ENCODE measurements at regions not wholly inside any gene's neighbourhood (a gene's known extent, or its start where the extent isn't known, plus 50 kb on each side); places are given as distances from the start of the nearest gene placed in this dataset.

DNA sequence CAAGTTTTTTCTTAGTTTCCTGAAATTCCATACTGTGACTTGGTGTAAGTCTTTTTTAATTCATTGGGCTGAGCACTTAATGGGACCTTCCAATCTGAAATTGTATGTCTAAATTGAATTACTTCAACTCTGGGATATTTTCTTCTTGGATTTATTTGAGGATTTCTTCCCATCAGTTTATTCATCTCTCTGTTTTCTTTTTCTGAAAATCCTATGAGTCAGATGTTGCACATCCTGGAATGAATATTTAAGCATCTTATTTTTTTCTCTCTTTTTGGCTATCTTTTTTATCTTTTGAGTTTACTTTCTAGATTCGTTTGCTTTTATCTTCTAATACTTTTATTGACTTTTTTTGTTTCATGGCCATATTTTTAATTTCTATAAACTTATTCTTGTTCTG lies 55.4 kb upstream of the ACYP2 start:
- H3K79me2 ChIP-seq (ENCODE audit: low read length) = no peaks in the 10 kb centered on the region
- no peak overlapping the region for H3K9ac ChIP-seq (ENCODE audit: low read length)
- no peaks in the 10 kb centered on the region for H3K27me3 ChIP-seq (ENCODE audit: low read depth, low read length)
- peaks cover 2% of the 10 kb centered on the region for H3K36me3 ChIP-seq (replicated peaks; ENCODE audit: low read depth, low read length)
- no peak overlapping the region for H3K27ac ChIP-seq (ENCODE audit: low read length)
- H3K4me2 ChIP-seq (ENCODE audit: low read length) = no peak overlapping the region
- peaks cover 4% of the 10 kb centered on the region for H3K4me1 ChIP-seq (ENCODE audit: low read length)
- TF ChIP-seq EZH2phosphoT487 (IDR thresholded peaks at IDR 0.05; ENCODE audit: low read depth) = no peak
- TF ChIP-seq, protein P1, sequence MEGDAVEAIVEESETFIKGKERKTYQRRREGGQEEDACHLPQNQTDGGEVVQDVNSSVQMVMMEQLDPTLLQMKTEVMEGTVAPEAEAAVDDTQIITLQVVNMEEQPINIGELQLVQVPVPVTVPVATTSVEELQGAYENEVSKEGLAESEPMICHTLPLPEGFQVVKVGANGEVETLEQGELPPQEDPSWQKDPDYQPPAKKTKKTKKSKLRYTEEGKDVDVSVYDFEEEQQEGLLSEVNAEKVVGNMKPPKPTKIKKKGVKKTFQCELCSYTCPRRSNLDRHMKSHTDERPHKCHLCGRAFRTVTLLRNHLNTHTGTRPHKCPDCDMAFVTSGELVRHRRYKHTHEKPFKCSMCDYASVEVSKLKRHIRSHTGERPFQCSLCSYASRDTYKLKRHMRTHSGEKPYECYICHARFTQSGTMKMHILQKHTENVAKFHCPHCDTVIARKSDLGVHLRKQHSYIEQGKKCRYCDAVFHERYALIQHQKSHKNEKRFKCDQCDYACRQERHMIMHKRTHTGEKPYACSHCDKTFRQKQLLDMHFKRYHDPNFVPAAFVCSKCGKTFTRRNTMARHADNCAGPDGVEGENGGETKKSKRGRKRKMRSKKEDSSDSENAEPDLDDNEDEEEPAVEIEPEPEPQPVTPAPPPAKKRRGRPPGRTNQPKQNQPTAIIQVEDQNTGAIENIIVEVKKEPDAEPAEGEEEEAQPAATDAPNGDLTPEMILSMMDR (IDR thresholded peaks at IDR 0.05; ENCODE audit: low read depth, low read length) = no peak
- H3K4me3 ChIP-seq (ENCODE audit: low read length) = no peak overlapping the region
- no peaks in the 10 kb centered on the region for H4K20me1 ChIP-seq (ENCODE audit: insufficient read depth, low read length)
- 0 out of 2 replicates have a peak, but pooled peaks cover 11% of the 10 kb centered on the region for H3K9me3 ChIP-seq (ENCODE audit: insufficient read depth, low read length)
- H2AFZ ChIP-seq (ENCODE audit: low read depth, low read length) = no peak overlapping the region

DNA sequence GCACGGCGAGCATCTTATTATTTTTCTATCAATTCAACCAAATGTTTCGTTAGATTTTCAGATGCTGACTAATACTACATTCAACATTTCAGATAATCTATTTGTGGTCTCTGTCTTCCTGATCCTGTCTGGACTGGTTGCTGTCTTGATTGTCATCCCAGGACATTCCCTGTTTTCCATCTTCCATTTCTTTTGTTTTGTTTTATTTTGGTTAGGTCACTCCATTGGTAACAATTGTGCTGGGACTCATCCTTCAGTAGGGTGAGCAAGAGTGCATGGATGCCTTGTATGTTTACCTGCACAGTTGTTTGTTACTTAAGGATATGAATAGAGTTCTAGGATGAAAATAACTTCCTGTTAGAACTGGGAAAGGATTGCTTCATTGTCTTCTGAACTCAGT lies 55.9 kb upstream of the ACYP2 start:
- Histone ChIP-seq H3K4me2 (ENCODE audit: low read length) (no peak overlapping the region), H4K20me1 (ENCODE audit: insufficient read depth, low read length) (no peaks in the 10 kb centered on the region)

DNA sequence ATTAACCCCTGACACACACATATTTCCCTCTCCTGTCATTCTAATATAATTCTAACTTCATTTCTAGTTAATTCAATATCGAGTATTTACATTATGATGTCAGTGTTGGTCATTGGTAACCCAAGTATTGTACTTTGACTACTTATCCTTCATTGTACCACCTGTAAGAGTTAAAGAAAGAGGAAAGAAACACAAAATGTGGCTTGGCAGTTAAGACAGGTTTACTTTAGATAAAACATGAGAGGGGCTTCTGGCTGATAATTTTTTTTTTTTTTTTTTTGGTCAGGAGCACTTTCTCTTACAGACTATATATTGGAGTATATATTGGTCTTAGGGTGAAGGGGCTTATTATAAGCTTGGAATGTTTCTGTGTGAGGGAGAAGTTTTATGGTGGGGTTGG lies 57.0 kb upstream of the ACYP2 start:
- Histone ChIP-seq H3K4me2 (ENCODE audit: low read length) (no peak overlapping the region), H3K4me1 (ENCODE audit: low read length) (peaks cover 19% of the 10 kb centered on the region), H3K4me3 (ENCODE audit: low read length) (no peak overlapping the region), H3K9me3 (ENCODE audit: insufficient read depth, low read length) (0 out of 2 replicates have a peak, but pooled peaks cover 11% of the 10 kb centered on the region), H4K20me1 (ENCODE audit: insufficient read depth, low read length) (no peaks in the 10 kb centered on the region), H2AFZ (ENCODE audit: low read depth, low read length) (no peak overlapping the region), H3K27ac (ENCODE audit: low read length) (no peak overlapping the region), H3K9ac (ENCODE audit: low read length) (no peak overlapping the region), H3K79me2 (ENCODE audit: low read length) (no peaks in the 10 kb centered on the region), H3K27me3 (ENCODE audit: low read depth, low read length) (no peaks in the 10 kb centered on the region), H3K36me3 (replicated peaks; ENCODE audit: low read depth, low read length) (peaks cover 2% of the 10 kb centered on the region)
- TF ChIP-seq, protein P1 (IDR thresholded peaks at IDR 0.05; ENCODE audit: low read depth, low read length) = no peak
- TF ChIP-seq EZH2phosphoT487 (IDR thresholded peaks at IDR 0.05; ENCODE audit: low read depth) = no peak

More for the DNA sequence above, 55.9 kb upstream of the ACYP2 start:
- Histone ChIP-seq H3K27me3 (ENCODE audit: low read depth, low read length) (no peaks in the 10 kb centered on the region), H3K9ac (ENCODE audit: low read length) (no peak overlapping the region), H3K9me3 (ENCODE audit: insufficient read depth, low read length) (0 out of 2 replicates have a peak, but pooled peaks cover 11% of the 10 kb centered on the region), H3K4me3 (ENCODE audit: low read length) (no peak overlapping the region), H3K79me2 (ENCODE audit: low read length) (no peaks in the 10 kb centered on the region), H3K36me3 (replicated peaks; ENCODE audit: low read depth, low read length) (peaks cover 2% of the 10 kb centered on the region), H3K4me1 (ENCODE audit: low read length) (peaks cover 8% of the 10 kb centered on the region), H3K27ac (ENCODE audit: low read length) (no peak overlapping the region), H2AFZ (ENCODE audit: low read depth, low read length) (no peak overlapping the region)
- no peak for TF ChIP-seq EZH2phosphoT487 (IDR thresholded peaks at IDR 0.05; ENCODE audit: low read depth)
- TF ChIP-seq, protein P1 (IDR thresholded peaks at IDR 0.05; ENCODE audit: low read depth, low read length) = no peak

DNA sequence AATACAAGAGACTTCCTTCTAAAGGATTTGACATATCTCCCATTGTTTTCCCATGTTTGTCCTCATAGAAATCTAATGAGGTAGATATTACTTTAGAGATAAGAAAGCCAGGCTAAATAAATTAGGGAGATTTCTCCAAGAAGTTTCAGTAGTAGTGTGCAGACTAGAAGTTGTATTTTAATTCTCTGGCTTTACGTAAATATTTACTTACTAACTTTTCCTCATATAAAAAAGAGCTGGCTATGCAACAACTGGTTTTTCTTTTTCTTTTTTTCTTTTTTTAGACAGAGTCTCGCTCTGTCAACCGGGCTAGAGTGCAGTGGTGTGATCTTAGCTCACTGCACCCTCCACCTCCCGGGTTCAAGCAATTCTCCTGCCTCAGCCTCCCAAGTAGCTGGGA lies 60.6 kb upstream of the ACYP2 start:
- H3K9ac ChIP-seq (ENCODE audit: low read length) = no peak overlapping the region

More for the DNA sequence above, 60.6 kb upstream of the ACYP2 start:
- no peak for TF ChIP-seq EZH2phosphoT487 (IDR thresholded peaks at IDR 0.05; ENCODE audit: low read depth)
- TF ChIP-seq, protein P1 (IDR thresholded peaks at IDR 0.05; ENCODE audit: low read depth, low read length) = no peak
- no peaks in the 10 kb centered on the region for H3K36me3 ChIP-seq (replicated peaks; ENCODE audit: low read depth, low read length)
- peak overlapping the region; percentile 81 for H3K27ac ChIP-seq (ENCODE audit: low read length)
- H3K9me3 ChIP-seq (ENCODE audit: insufficient read depth, low read length) = 0 out of 2 replicates have a peak, but pooled peaks cover 11% of the 10 kb centered on the region
- no peaks in the 10 kb centered on the region for H3K27me3 ChIP-seq (ENCODE audit: low read depth, low read length)
- H3K79me2 ChIP-seq (ENCODE audit: low read length) = no peaks in the 10 kb centered on the region
- no peak overlapping the region for H3K4me3 ChIP-seq (ENCODE audit: low read length)
- peaks cover 25% of the 10 kb centered on the region for H3K4me1 ChIP-seq (ENCODE audit: low read length)
- no peak overlapping the region for H2AFZ ChIP-seq (ENCODE audit: low read depth, low read length)
- no peaks in the 10 kb centered on the region for H4K20me1 ChIP-seq (ENCODE audit: insufficient read depth, low read length)
- H3K4me2 ChIP-seq (ENCODE audit: low read length) = peak overlapping the region; percentile 58

All from OCI-LY3 (cell line).